WTC11 (cell line): ENCODE measurements at regions not wholly inside any gene's neighbourhood (a gene's known extent, or its start where the extent isn't known, plus 50 kb on each side); places are given as distances from the start of the nearest gene placed in this dataset.

Experiments
- ATAC-seq: fragments of 200-7000 bp; cut with Tn5 transposase; 2 replicates; pipeline ENCODE4 v1.10.0; 2021; ENCODE audit warnings: mild to moderate bottlenecking, moderate library complexity
- CTCF ChIA-PET: fragments of 300-600 bp; sonication (Branson Sonifier 250); formaldehyde crosslinking; loops from one replicate; lab custom pipeline; 2021; ENCODE audit warnings: antibody characterized with exemption; lab: Charles Lee
- POLR2A ChIA-PET: fragments of 350-600 bp; sonication (Branson Sonifier 250); formaldehyde crosslinking; loops from one replicate; lab custom pipeline; 2021; ENCODE audit warnings: antibody characterized with exemption; lab: Charles Lee
- DNase-seq: peaks from one replicate; pipeline ENCODE4 v3.0.0; 2021; ENCODE audit warnings: low spot score
- H3K27ac Mint-ChIP-seq: 2 replicates; pipeline ENCODE4 v1.8.0; 2021; ENCODE audit warnings: mixed read lengths
- H3K27me3 Mint-ChIP-seq: 2 replicates; pipeline ENCODE4 v1.8.0; 2021; ENCODE audit warnings: low read depth, mild to moderate bottlenecking, moderate library complexity, mixed read lengths
- H3K36me3 Mint-ChIP-seq: 2 replicates; pipeline ENCODE4 v1.8.0; 2021; ENCODE audit warnings: mixed read lengths
- H3K4me1 Mint-ChIP-seq: 2 replicates; pipeline ENCODE4 v1.8.0; 2022; ENCODE audit warnings: mixed read lengths
- H3K4me3 Mint-ChIP-seq: 2 replicates; pipeline ENCODE4 v1.8.0; 2021; ENCODE audit warnings: mild to moderate bottlenecking, moderate library complexity, mixed read lengths
- H3K9me3 Mint-ChIP-seq: 2 replicates; pipeline ENCODE4 v1.8.0; 2021; ENCODE audit warnings: mixed read lengths
- ATF6 ChIP-seq: sonication (generic); formaldehyde crosslinking; IDR thresholded peaks from 2 replicates; pipeline ENCODE4 v1.8.1; 2023; ENCODE audit warnings: mild to moderate bottlenecking, missing genetic modification reagents
- CBFB ChIP-seq: sonication (generic); formaldehyde crosslinking; IDR thresholded peaks from 2 replicates; pipeline ENCODE4 v1.8.1; 2022; ENCODE audit warnings: mild to moderate bottlenecking, low read depth, missing genetic modification reagents
- E2F4 ChIP-seq: sonication (generic); formaldehyde crosslinking; IDR thresholded peaks from 2 replicates; pipeline ENCODE4 v1.8.1; 2022; ENCODE audit warnings: low read depth, mild to moderate bottlenecking, moderate library complexity, missing genetic modification reagents, borderline replicate concordance
- ERG ChIP-seq: fragments of 250-450 bp; sonication (Bioruptor Pico); IDR thresholded peaks from 2 replicates; pipeline ENCODE4 v1.8.0; 2021; ENCODE audit warnings: mild to moderate bottlenecking
- GRHL2 ChIP-seq: fragments of 250-450 bp; sonication (Bioruptor Pico); IDR thresholded peaks from 2 replicates; pipeline ENCODE4 v1.8.0; 2022; ENCODE audit warnings: mild to moderate bottlenecking, moderate library complexity; ENCODE audit not compliant: insufficient replicate concordance, severe bottlenecking
- JUN ChIP-seq: sonication (generic); formaldehyde crosslinking; IDR thresholded peaks from 2 replicates; pipeline ENCODE4 v1.8.0; 2023; ENCODE audit warnings: mild to moderate bottlenecking, missing genetic modification reagents
- MYBL2 ChIP-seq: sonication (generic); formaldehyde crosslinking; IDR thresholded peaks from 2 replicates; pipeline ENCODE4 v1.8.1; 2023; ENCODE audit warnings: mild to moderate bottlenecking, moderate library complexity, missing genetic modification reagents
- SMAD4 ChIP-seq: sonication (generic); formaldehyde crosslinking; IDR thresholded peaks from 2 replicates; pipeline ENCODE4 v1.8.0; 2022; ENCODE audit warnings: mild to moderate bottlenecking, missing genetic modification reagents
- SP1 ChIP-seq: sonication (generic); formaldehyde crosslinking; conservative IDR thresholded peaks from 2 replicates; pipeline ENCODE4 v1.8.1; 2022; ENCODE audit warnings: missing genetic modification reagents
- TEAD1 ChIP-seq: sonication (generic); formaldehyde crosslinking; IDR thresholded peaks from 2 replicates; pipeline ENCODE4 v1.8.0; 2022; ENCODE audit warnings: mild to moderate bottlenecking, missing genetic modification reagents
- ZBTB43 ChIP-seq: sonication (generic); formaldehyde crosslinking; IDR thresholded peaks from 2 replicates; pipeline ENCODE4 v1.8.1; 2023; ENCODE audit warnings: mild to moderate bottlenecking, missing genetic modification reagents
- ZNF121 ChIP-seq: sonication (generic); formaldehyde crosslinking; IDR thresholded peaks from 2 replicates; pipeline ENCODE4 v1.8.0; 2023; ENCODE audit warnings: missing genetic modification reagents
- ZNF219 ChIP-seq: sonication (generic); formaldehyde crosslinking; IDR thresholded peaks from 2 replicates; pipeline ENCODE4 v1.8.0; 2023; ENCODE audit warnings: missing genetic modification reagents, mild to moderate bottlenecking, borderline replicate concordance
- ZNF416 ChIP-seq: fragments of 250-450 bp; sonication (Bioruptor Pico); IDR thresholded peaks from 2 replicates; pipeline ENCODE4 v1.9.0; 2021; ENCODE audit warnings: mild to moderate bottlenecking, inconsistent platforms
- ZNF671 ChIP-seq: fragments of 250-450 bp; sonication (Bioruptor Pico); IDR thresholded peaks from 2 replicates; pipeline ENCODE4 v1.8.0; 2021; ENCODE audit warnings: mild to moderate bottlenecking
- TF ChIP-seq, protein P1 (sequence below): sonication (generic); formaldehyde crosslinking; IDR thresholded peaks from 2 replicates; pipeline ENCODE4 v1.8.1; 2023; ENCODE audit warnings: mild to moderate bottlenecking, missing genetic modification reagents, borderline replicate concordance
- TF ChIP-seq, protein P2 (sequence below): sonication (generic); formaldehyde crosslinking; IDR thresholded peaks from 2 replicates; pipeline ENCODE4 v1.8.1; 2023; ENCODE audit warnings: mild to moderate bottlenecking, missing genetic modification reagents, moderate library complexity
- TF ChIP-seq, protein P3 (sequence below): fragments of 250-450 bp; sonication (Bioruptor Pico); IDR thresholded peaks from 2 replicates; pipeline ENCODE4 v1.9.0; 2021; ENCODE audit warnings: mild to moderate bottlenecking
- TF ChIP-seq, protein P4 (sequence below): sonication (generic); formaldehyde crosslinking; IDR thresholded peaks from 2 replicates; pipeline ENCODE4 v1.8.0; 2022; ENCODE audit warnings: mild to moderate bottlenecking, missing genetic modification reagents

DNA sequence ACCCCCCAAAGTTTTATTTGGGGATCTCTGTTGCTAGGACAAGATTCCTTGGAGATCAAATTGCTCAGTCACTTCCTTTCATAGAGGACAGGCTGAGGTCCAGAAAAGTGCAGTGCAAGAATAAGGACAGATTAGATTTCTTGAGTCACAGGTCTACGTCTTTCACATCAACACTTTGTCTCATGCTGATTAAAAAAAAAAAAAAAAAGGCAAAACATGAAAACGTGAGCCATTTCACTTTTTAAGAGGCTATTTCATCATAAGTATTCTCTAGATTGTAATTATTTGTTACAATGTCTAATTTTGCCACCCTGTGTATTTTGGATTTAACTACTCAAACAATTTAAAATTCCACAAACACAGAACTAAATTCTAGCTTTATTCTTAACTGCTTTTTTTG lies 647.0 kb downstream of the TRAM1L1 start (continued):
- TF ChIP-seq, protein P1, sequence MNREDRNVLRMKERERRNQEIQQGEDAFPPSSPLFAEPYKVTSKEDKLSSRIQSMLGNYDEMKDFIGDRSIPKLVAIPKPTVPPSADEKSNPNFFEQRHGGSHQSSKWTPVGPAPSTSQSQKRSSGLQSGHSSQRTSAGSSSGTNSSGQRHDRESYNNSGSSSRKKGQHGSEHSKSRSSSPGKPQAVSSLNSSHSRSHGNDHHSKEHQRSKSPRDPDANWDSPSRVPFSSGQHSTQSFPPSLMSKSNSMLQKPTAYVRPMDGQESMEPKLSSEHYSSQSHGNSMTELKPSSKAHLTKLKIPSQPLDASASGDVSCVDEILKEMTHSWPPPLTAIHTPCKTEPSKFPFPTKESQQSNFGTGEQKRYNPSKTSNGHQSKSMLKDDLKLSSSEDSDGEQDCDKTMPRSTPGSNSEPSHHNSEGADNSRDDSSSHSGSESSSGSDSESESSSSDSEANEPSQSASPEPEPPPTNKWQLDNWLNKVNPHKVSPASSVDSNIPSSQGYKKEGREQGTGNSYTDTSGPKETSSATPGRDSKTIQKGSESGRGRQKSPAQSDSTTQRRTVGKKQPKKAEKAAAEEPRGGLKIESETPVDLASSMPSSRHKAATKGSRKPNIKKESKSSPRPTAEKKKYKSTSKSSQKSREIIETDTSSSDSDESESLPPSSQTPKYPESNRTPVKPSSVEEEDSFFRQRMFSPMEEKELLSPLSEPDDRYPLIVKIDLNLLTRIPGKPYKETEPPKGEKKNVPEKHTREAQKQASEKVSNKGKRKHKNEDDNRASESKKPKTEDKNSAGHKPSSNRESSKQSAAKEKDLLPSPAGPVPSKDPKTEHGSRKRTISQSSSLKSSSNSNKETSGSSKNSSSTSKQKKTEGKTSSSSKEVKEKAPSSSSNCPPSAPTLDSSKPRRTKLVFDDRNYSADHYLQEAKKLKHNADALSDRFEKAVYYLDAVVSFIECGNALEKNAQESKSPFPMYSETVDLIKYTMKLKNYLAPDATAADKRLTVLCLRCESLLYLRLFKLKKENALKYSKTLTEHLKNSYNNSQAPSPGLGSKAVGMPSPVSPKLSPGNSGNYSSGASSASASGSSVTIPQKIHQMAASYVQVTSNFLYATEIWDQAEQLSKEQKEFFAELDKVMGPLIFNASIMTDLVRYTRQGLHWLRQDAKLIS (CRISPR knock-in tag), result no peak

- Mint-ChIP-seq H3K36me3 (peaks cover 18% of the 10 kb centered on the region), H3K27me3 (no peaks in the 10 kb centered on the region), H3K9me3 (peaks cover 40% of the 10 kb centered on the region), H3K27ac (no peak overlapping the region), H3K4me1 (no peaks in the 10 kb centered on the region), H3K4me3 (no peak overlapping the region)
- no peak for DNase-seq
- ATAC-seq, result no peak
- ChIA-PET POLR2A (no interaction called here), CTCF (no interaction called here)
- no peak for TF ChIP-seq GRHL2 (CRISPR knock-in tag)
- no peak for TF ChIP-seq SP1 (CRISPR knock-in tag)
- no peak for TF ChIP-seq MYBL2 (CRISPR knock-in tag)
- TF ChIP-seq, protein P2, sequence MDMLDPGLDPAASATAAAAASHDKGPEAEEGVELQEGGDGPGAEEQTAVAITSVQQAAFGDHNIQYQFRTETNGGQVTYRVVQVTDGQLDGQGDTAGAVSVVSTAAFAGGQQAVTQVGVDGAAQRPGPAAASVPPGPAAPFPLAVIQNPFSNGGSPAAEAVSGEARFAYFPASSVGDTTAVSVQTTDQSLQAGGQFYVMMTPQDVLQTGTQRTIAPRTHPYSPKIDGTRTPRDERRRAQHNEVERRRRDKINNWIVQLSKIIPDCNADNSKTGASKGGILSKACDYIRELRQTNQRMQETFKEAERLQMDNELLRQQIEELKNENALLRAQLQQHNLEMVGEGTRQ (CRISPR knock-in tag), result no peak
- TF ChIP-seq ZNF121, result no peak
- no peak for TF ChIP-seq ZNF671 (CRISPR knock-in tag)
- no peak for TF ChIP-seq E2F4 (CRISPR knock-in tag)
- no peak for TF ChIP-seq TEAD1
- TF ChIP-seq ZBTB43 (CRISPR knock-in tag), result no peak
- TF ChIP-seq CBFB (CRISPR knock-in tag), result no peak
- no peak for TF ChIP-seq ZNF219 (CRISPR knock-in tag)
- TF ChIP-seq ERG, result no peak
- TF ChIP-seq, protein P3, sequence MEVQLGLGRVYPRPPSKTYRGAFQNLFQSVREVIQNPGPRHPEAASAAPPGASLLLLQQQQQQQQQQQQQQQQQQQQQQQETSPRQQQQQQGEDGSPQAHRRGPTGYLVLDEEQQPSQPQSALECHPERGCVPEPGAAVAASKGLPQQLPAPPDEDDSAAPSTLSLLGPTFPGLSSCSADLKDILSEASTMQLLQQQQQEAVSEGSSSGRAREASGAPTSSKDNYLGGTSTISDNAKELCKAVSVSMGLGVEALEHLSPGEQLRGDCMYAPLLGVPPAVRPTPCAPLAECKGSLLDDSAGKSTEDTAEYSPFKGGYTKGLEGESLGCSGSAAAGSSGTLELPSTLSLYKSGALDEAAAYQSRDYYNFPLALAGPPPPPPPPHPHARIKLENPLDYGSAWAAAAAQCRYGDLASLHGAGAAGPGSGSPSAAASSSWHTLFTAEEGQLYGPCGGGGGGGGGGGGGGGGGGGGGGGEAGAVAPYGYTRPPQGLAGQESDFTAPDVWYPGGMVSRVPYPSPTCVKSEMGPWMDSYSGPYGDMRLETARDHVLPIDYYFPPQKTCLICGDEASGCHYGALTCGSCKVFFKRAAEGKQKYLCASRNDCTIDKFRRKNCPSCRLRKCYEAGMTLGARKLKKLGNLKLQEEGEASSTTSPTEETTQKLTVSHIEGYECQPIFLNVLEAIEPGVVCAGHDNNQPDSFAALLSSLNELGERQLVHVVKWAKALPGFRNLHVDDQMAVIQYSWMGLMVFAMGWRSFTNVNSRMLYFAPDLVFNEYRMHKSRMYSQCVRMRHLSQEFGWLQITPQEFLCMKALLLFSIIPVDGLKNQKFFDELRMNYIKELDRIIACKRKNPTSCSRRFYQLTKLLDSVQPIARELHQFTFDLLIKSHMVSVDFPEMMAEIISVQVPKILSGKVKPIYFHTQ (CRISPR knock-in tag), result no peak
- TF ChIP-seq, protein P4, sequence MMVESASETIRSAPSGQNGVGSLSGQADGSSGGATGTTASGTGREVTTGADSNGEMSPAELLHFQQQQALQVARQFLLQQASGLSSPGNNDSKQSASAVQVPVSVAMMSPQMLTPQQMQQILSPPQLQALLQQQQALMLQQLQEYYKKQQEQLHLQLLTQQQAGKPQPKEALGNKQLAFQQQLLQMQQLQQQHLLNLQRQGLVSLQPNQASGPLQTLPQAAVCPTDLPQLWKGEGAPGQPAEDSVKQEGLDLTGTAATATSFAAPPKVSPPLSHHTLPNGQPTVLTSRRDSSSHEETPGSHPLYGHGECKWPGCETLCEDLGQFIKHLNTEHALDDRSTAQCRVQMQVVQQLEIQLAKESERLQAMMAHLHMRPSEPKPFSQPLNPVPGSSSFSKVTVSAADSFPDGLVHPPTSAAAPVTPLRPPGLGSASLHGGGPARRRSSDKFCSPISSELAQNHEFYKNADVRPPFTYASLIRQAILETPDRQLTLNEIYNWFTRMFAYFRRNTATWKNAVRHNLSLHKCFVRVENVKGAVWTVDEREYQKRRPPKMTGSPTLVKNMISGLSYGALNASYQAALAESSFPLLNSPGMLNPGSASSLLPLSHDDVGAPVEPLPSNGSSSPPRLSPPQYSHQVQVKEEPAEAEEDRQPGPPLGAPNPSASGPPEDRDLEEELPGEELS, result no peak
- TF ChIP-seq ZNF416 (CRISPR knock-in tag), result no peak
- no peak for TF ChIP-seq ATF6
- TF ChIP-seq JUN, result no peak
- no peak for TF ChIP-seq SMAD4 (CRISPR knock-in tag)
Measured at GRCh38 chr4:116427666-116428065, 657.7 kb downstream of the TRAM1L1 start.
